GM10266 (cell line): ENCODE measurements at regions not wholly inside any gene's neighbourhood (a gene's known extent, or its start where the extent isn't known, plus 50 kb on each side); places are given as distances from the start of the nearest gene placed in this dataset.

ENCODE experiments used
- DNase-seq: peaks from one replicate; pipeline ENCODE4 v3.0.0; 2012; ENCODE audit errors: extremely low spot score
- TF ChIP-seq, protein P1 (sequence below): IDR thresholded peaks from 2 replicates; pipeline ENCODE4 v1.5.1; 2012; ENCODE audit warnings: mild to moderate bottlenecking, low read depth; ENCODE audit not compliant: control insufficient read depth, insufficient read depth; ENCODE audit errors: missing control alignments

DNA sequence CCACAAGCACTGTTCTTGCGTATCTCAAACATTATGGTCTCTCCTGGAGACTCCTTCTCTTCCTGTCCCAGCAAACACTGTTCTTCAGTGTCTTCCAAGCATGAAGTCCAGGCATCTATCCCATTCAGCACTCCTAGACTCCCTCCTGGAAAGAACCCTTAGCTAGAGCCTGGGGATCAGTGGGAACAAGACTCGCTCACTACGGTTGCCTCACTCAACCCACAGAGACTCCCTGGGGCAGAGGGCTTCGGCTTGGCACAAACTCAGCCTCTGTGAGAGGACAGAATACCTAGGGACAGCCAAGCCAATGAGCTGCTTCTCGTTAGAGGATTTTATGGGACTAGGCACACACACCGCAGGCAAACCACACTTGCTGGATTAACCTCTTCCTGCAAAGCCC is 86.5 kb upstream of the IPO9 start:
- TF ChIP-seq, protein P1, sequence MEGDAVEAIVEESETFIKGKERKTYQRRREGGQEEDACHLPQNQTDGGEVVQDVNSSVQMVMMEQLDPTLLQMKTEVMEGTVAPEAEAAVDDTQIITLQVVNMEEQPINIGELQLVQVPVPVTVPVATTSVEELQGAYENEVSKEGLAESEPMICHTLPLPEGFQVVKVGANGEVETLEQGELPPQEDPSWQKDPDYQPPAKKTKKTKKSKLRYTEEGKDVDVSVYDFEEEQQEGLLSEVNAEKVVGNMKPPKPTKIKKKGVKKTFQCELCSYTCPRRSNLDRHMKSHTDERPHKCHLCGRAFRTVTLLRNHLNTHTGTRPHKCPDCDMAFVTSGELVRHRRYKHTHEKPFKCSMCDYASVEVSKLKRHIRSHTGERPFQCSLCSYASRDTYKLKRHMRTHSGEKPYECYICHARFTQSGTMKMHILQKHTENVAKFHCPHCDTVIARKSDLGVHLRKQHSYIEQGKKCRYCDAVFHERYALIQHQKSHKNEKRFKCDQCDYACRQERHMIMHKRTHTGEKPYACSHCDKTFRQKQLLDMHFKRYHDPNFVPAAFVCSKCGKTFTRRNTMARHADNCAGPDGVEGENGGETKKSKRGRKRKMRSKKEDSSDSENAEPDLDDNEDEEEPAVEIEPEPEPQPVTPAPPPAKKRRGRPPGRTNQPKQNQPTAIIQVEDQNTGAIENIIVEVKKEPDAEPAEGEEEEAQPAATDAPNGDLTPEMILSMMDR, result no peak
- DNase-seq, result no peak

DNA sequence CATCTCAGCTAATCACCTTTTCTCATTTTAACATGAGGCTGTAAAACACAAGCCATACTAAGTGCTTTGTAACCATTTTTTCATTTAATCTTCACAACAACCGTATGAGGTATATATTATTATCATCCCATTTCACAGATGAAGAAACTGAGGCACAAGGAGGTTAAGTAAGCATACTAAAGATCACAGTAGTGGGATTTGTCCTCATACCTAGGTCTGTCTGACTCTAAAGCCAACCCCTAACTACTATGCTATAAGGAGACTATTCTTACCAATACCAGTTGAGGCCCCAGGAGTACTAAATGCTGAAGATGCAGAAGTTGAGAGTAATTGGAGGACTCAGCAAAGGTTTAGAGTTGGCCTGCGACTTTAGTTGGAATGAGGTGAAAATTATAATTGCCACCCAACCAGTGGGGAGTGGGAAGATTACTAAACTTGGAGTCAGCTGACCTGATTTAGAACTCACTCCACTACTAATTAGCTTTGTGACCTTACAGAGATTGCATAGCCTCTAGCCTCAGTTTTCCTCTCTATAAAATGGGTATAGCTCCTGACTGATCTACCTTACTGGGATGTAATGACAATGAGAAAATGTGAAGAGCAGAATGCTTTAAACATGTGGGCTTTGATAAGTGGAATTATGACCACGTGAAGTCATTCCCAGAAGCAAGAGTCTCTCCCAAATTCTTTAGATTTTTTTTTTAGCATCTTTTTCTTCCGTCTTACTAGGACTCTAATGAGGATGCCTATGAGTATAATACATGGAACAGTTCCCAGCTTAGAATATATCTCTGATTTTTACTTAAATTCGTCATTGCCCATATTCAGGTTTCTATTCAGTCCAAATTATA is 85.8 kb upstream of the IPO9 start:
- no peak for DNase-seq
- TF ChIP-seq, protein P1, result no peak

DNA sequence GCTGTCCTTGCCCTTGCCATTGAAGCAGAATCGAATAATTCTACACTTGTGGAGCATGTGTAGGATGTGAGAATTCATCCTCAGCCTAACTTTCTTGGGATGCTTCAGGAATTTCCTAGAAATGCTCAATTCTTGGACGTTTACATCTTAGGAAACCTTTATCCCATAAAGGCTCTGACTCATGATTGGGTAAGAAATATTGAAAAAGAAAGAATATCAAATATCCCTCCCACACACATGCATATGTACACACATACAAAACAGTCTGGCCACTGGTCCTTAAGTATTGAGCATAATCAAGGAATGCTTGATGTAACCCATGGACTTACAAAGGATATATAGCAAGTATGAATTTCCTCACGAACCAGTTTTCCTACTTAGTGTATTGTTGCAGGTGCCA is 83.9 kb upstream of the IPO9 start:
- TF ChIP-seq, protein P1, result no peak
- DNase-seq, result no peak

DNA sequence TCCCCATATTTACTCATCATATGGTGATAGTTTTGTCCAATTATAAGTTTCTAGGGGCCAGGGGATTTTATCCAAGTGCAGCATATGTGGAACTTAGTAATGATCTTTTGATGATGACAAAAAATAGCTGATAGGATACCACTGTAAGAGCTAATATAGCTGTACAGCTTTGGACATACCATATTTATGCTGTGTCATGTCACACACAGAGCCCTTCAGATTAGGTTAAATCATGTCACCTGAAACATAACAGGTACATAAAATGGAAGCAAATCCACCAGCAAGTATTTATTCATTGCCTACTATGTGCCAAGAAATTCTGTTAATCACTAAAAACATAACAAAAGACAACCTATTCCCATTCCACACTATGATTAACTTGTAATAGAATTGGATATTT is 82.8 kb upstream of the IPO9 start:
- no peak for DNase-seq
- TF ChIP-seq, protein P1, result no peak

DNA sequence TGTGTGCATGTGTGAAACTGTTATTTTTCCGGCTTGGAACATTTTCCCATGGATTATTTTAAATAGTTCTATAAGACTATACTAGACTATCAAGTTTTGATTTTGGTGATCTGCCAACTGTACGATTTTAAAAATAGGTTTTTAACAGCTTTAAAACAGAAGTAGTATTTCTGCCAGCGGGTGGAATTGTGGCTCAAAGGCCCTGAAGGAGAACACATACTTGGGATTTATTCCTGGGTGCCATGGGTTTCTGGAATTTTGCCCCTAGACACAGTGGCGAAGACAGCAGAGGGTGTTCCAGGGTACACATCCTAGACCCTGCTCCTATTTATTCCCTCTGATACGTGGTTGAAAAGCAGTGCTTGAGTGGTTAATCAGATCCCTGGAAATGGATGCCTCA is 81.7 kb upstream of the IPO9 start:
- DNase-seq, result no peak
- TF ChIP-seq, protein P1, result no peak

DNA sequence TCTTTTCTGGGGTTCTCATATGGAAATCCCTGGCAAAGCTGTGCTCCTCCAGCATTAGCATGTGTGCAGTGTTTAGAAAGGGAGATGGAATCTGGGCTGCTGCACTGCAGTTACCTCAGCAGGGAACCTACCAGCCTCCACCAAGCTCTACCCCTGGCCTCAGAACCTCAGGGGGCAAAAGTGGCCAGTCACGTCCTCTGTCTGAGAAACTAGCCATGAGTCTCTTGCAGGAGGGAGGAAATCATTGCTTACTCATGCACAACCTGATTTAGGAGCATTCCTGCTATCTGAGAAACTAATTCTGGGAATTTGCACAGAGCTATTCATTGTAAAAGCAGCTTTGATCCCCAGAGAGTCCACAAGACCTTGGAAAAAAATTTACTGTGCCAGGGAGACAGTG is 80.6 kb upstream of the IPO9 start:
- TF ChIP-seq, protein P1, result no peak
- DNase-seq, result no peak

DNA sequence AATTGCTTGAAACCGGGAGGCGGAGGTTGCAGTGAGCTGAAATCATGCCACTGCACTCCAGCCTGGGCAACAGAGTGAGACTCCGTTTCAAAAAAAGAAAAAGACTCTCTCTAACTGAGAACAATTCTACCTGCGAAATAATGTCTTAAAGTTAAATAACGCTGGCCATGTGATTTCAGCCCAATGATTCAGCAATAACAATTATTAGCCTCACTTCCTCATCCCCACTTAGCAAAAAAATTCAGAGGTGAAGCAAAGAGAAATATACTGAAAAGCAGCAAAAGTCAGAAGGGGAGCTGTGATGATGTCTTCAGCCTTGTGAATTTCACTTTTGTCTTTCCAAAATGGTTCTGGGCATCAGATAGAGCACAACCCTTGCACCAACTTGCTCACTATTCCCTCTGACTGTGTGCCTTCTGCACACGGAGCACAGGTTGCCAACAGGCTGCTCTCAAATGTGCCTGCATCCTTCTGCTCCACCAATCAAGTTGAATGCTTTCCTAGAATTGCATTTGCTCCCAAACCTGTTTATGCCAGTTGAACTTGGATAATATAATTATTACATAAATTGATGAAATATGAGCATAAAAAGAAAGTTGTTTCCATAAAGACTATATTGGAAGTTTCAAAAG is 79.8 kb upstream of the IPO9 start:
- TF ChIP-seq, protein P1, result no peak
- no peak for DNase-seq
